NCI-H446 (cell line): ENCODE measurements at regions not wholly inside any gene's neighbourhood (a gene's known extent, or its start where the extent isn't known, plus 50 kb on each side); places are given as distances from the start of the nearest gene placed in this dataset.

Experiments
- DNase-seq, 2 experiments: peaks; one replicate each; lab custom pipeline; 2025; lab: John Stamatoyannopoulos, UW

- DNase-seq: no peak
These were observed 173.7 kb upstream of the FAT4 start for GRCh38 chr4:125140966-125141495.

GRCh38 chr4:125135652-125136051 lies 179.1 kb upstream of the FAT4 start:
- DNase-seq: no peak

GRCh38 chr4:125132729-125133128 lies 182.0 kb upstream of the FAT4 start:
- no peak for DNase-seq

- no peak for DNase-seq
These were observed 182.7 kb upstream of the FAT4 start for GRCh38 chr4:125131891-125132680.

GRCh38 chr4:125125276-125125675 lies 189.5 kb upstream of the FAT4 start:
- DNase-seq: no peak

GRCh38 chr4:125123570-125124109 lies 191.1 kb upstream of the FAT4 start:
- DNase-seq: peak in 1 of 2 experiments; percentile 8

GRCh38 chr4:125121581-125121980 lies 193.2 kb upstream of the FAT4 start:
- no peak for DNase-seq

GRCh38 chr4:125116431-125116830 lies 198.3 kb upstream of the FAT4 start:
- DNase-seq: no peak

GRCh38 chr4:125115941-125116340 lies 198.8 kb upstream of the FAT4 start:
- no peak for DNase-seq

- DNase-seq: no peak
These were observed 199.3 kb upstream of the FAT4 start for GRCh38 chr4:125115476-125115875.

GRCh38 chr4:125112536-125112935 lies 202.2 kb upstream of the FAT4 start:
- DNase-seq: no peak

- no peak for DNase-seq
These were observed 203.4 kb upstream of the FAT4 start for GRCh38 chr4:125111323-125111722.

- no peak for DNase-seq
These were observed 209.2 kb upstream of the FAT4 start for GRCh38 chr4:125105561-125105960.

GRCh38 chr4:125104616-125105015 lies 210.1 kb upstream of the FAT4 start:
- no peak for DNase-seq

GRCh38 chr4:125101719-125102118 lies 213.0 kb upstream of the FAT4 start:
- no peak for DNase-seq

- DNase-seq: no peak
These were observed 217.0 kb upstream of the FAT4 start for GRCh38 chr4:125097729-125098128.

- DNase-seq: no peak
These were observed 218.1 kb upstream of the FAT4 start for GRCh38 chr4:125096662-125097061.

- DNase-seq: no peak
These were observed 223.2 kb upstream of the FAT4 start for GRCh38 chr4:125091541-125091940.

GRCh38 chr4:125091101-125091500 lies 223.7 kb upstream of the FAT4 start:
- DNase-seq: no peak

- no peak for DNase-seq
These were observed 230.1 kb upstream of the FAT4 start for GRCh38 chr4:125084608-125085007.

- no peak for DNase-seq
These were observed 231.9 kb upstream of the FAT4 start for GRCh38 chr4:125082729-125083417.

- DNase-seq: no peak
These were observed 242.5 kb upstream of the FAT4 start for GRCh38 chr4:125072269-125072668.

GRCh38 chr4:125070861-125071260 lies 243.9 kb upstream of the FAT4 start:
- no peak for DNase-seq
